ENCODE measurements at regions not wholly inside any gene's neighbourhood (a gene's known extent, or its start where the extent isn't known, plus 50 kb on each side); places are given as distances from the start of the nearest gene placed in this dataset.

DNA sequence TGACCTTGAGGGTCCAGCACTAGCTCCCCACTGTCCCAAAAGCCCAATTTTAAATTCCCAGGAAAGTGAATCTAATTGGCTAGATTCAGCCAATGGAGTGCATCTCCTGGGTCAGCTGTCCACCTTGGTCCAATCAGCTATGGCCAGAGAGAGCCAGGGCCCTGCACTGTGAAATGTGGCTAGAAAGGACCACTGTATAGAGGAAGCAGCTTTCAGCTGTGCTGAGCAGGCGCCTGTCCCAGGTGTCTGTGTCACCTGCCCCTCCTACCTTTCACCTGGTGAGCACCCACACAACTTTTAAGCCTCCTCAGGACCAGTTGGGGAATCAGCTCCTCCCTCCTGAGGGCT lies 186.2 kb downstream of the DRD1 start:
- H2AK5ac ChIP-seq (ENCODE audit: low read length) = no peak overlapping the region
- no peak overlapping the region for H3K4me2 ChIP-seq (ENCODE audit: low read length)
- no peak overlapping the region for H3K14ac ChIP-seq (ENCODE audit: low read length)
- H2AFZ ChIP-seq (ENCODE audit: insufficient read depth, low read length, poor library complexity) = no peak overlapping the region
- no peaks in the 10 kb centered on the region for H3K79me1 ChIP-seq (ENCODE audit: low read length)
- H2BK120ac ChIP-seq (ENCODE audit: insufficient read depth, low read length, poor library complexity) = no peak overlapping the region
- H3K4me3 ChIP-seq (ENCODE audit: low read depth, low read length) = no peak overlapping the region
- H3K4ac ChIP-seq (ENCODE audit: low read depth, low read length) = no peak overlapping the region
- H4K12ac ChIP-seq (ENCODE audit: low read depth, low read length) = no peak overlapping the region
- H3K9me3 ChIP-seq (ENCODE audit: insufficient read depth, low read depth, low read length) = no peaks in the 10 kb centered on the region
- H3K27me3 ChIP-seq (ENCODE audit: insufficient read depth, low read length) = no peaks in the 10 kb centered on the region
- no peak overlapping the region for H3K27ac ChIP-seq (ENCODE audit: low read depth, low read length)
- no peak overlapping the region for H3K9ac ChIP-seq (ENCODE audit: low read length)
- no peak for DNase-seq
- no peak overlapping the region for H3K23ac ChIP-seq (ENCODE audit: low read length)
- no peaks in the 10 kb centered on the region for H3K79me2 ChIP-seq (ENCODE audit: control insufficient read depth, insufficient read depth, low read length, poor library complexity)
- no peak overlapping the region for H4K8ac ChIP-seq (ENCODE audit: low read depth, low read length)
- H2BK12ac ChIP-seq (ENCODE audit: low read length) = no peak overlapping the region
- H2BK5ac ChIP-seq (ENCODE audit: low read depth, low read length, poor library complexity) = no peak overlapping the region
- H4K91ac ChIP-seq (ENCODE audit: low read depth, low read length) = no peak overlapping the region
- H3K18ac ChIP-seq (ENCODE audit: low read length) = no peak overlapping the region
- H3K4me1 ChIP-seq (ENCODE audit: control insufficient read depth in 1 of 2, insufficient read depth in 2 of 2, low read length in 2 of 2) = no peaks in the 10 kb centered on the region
- no peaks in the 10 kb centered on the region for H3K36me3 ChIP-seq (ENCODE audit: control insufficient read depth in 1 of 2, insufficient read depth in 2 of 2, low read length in 2 of 2)
- WGBS (ENCODE audit: extremely low coverage, insufficient coverage, insufficient read length) = no CpG with 5 or more reads among the region's 1 CpG

DNA sequence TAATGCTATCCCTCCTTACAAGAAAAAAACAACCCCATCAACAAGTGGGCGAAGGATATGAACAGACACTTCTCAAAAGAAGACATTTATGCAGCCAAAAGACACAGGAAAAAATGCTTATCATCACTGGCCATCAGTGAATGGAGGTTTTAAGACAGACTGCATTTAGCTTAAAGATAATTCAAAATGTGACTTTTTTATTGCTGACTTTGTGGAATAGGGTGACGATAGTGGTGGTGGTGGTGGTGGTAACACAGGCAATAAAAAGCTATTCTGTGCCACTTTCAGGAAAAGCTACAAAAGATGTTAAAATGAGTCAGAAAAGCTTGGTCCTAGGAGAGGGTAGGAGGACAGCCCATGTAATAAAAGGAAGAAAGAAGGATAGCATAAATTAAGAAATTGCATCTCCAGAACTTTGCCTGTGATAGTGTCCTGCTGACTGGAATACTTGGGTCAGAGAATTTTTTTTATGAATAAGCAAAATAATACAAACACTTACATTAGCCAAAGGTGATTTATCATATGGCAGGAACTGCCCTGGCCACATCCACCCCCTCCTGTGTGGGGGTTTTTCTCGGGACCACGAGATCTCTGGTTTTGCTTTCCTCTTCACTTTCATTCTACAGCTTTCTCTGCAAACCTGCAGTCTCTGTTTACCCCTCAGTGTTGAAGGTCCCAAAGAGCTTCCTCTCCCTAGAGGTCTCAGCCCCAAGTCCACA lies 186.7 kb downstream of the DRD1 start:
- Histone ChIP-seq H3K9me3 (ENCODE audit: insufficient read depth, low read depth, low read length) (peaks cover 2% of the 10 kb centered on the region), H2AK5ac (ENCODE audit: low read length) (no peak overlapping the region), H4K91ac (ENCODE audit: low read depth, low read length) (no peak overlapping the region), H3K27me3 (ENCODE audit: insufficient read depth, low read length) (no peaks in the 10 kb centered on the region), H2BK5ac (ENCODE audit: low read depth, low read length, poor library complexity) (no peak overlapping the region), H3K9ac (ENCODE audit: low read length) (no peak overlapping the region), H3K79me1 (ENCODE audit: low read length) (no peaks in the 10 kb centered on the region), H3K4me2 (ENCODE audit: low read length) (no peak overlapping the region), H3K27ac (ENCODE audit: low read depth, low read length) (no peak overlapping the region), H4K8ac (ENCODE audit: low read depth, low read length) (no peak overlapping the region), H3K79me2 (ENCODE audit: control insufficient read depth, insufficient read depth, low read length, poor library complexity) (no peaks in the 10 kb centered on the region), H3K4me1 (ENCODE audit: control insufficient read depth in 1 of 2, insufficient read depth in 2 of 2, low read length in 2 of 2) (no peaks in the 10 kb centered on the region), H3K23ac (ENCODE audit: low read length) (no peak overlapping the region), H2AFZ (ENCODE audit: insufficient read depth, low read length, poor library complexity) (no peak overlapping the region), H3K4ac (ENCODE audit: low read depth, low read length) (no peak overlapping the region), H4K12ac (ENCODE audit: low read depth, low read length) (no peak overlapping the region), H3K18ac (ENCODE audit: low read length) (no peak overlapping the region), H3K36me3 (ENCODE audit: control insufficient read depth in 1 of 2, insufficient read depth in 2 of 2, low read length in 2 of 2) (no peaks in the 10 kb centered on the region), H2BK12ac (ENCODE audit: low read length) (no peak overlapping the region), H3K14ac (ENCODE audit: low read length) (no peak overlapping the region), H2BK120ac (ENCODE audit: insufficient read depth, low read length, poor library complexity) (no peak overlapping the region), H3K4me3 (ENCODE audit: low read depth, low read length) (no peak overlapping the region)
- no CpG with 5 or more reads among the region's 4 CpGs for WGBS (ENCODE audit: extremely low coverage, insufficient coverage, insufficient read length)
- DNase-seq = no peak

DNA sequence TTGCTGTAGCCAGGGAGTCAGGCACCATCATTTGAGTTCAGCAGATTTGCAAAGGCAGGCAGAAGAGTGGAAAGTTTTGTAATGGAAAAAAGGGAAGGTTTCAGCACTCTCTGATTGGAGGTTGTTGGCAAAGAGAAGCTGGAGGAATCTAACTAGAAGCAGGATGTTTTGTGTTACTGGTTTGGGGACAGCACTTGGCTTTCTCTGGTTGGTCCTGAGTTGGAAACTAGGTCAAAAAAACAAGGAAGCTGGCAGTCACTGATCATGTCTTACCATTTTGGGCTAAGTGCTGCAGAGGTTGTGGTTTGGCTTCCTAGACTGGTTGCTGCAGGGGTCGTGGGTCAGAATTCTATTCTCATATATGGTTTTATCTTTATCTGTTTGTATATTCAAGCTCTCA lies 189.8 kb downstream of the DRD1 start:
- no peak overlapping the region for H2BK12ac ChIP-seq (ENCODE audit: low read length)
- no peak overlapping the region for H3K9ac ChIP-seq (ENCODE audit: low read length)
- no peaks in the 10 kb centered on the region for H3K79me1 ChIP-seq (ENCODE audit: low read length)
- no peak overlapping the region for H3K4me2 ChIP-seq (ENCODE audit: low read length)
- H3K36me3 ChIP-seq (ENCODE audit: control insufficient read depth in 1 of 2, insufficient read depth in 2 of 2, low read length in 2 of 2) = no peaks in the 10 kb centered on the region
- H3K18ac ChIP-seq (ENCODE audit: low read length) = no peak overlapping the region
- no peak overlapping the region for H4K12ac ChIP-seq (ENCODE audit: low read depth, low read length)
- H2BK120ac ChIP-seq (ENCODE audit: insufficient read depth, low read length, poor library complexity) = no peak overlapping the region
- no peak overlapping the region for H4K8ac ChIP-seq (ENCODE audit: low read depth, low read length)
- H3K27ac ChIP-seq (ENCODE audit: low read depth, low read length) = no peak overlapping the region
- H3K79me2 ChIP-seq (ENCODE audit: control insufficient read depth, insufficient read depth, low read length, poor library complexity) = no peaks in the 10 kb centered on the region
- H3K4me3 ChIP-seq (ENCODE audit: low read depth, low read length) = no peak overlapping the region
- no peaks in the 10 kb centered on the region for H3K27me3 ChIP-seq (ENCODE audit: insufficient read depth, low read length)
- DNase-seq = no peak
- H2BK5ac ChIP-seq (ENCODE audit: low read depth, low read length, poor library complexity) = no peak overlapping the region
- no peak overlapping the region for H3K23ac ChIP-seq (ENCODE audit: low read length)
- no peak overlapping the region for H2AK5ac ChIP-seq (ENCODE audit: low read length)
- no CpG with 5 or more reads among the region's 1 CpG for WGBS (ENCODE audit: extremely low coverage, insufficient coverage, insufficient read length)
- H3K4me1 ChIP-seq (ENCODE audit: control insufficient read depth in 1 of 2, insufficient read depth in 2 of 2, low read length in 2 of 2) = no peaks in the 10 kb centered on the region
- no peak overlapping the region for H3K4ac ChIP-seq (ENCODE audit: low read depth, low read length)
- no peak overlapping the region for H2AFZ ChIP-seq (ENCODE audit: insufficient read depth, low read length, poor library complexity)
- peaks cover 2% of the 10 kb centered on the region for H3K9me3 ChIP-seq (ENCODE audit: insufficient read depth, low read depth, low read length)
- H3K14ac ChIP-seq (ENCODE audit: low read length) = no peak overlapping the region
- no peak overlapping the region for H4K91ac ChIP-seq (ENCODE audit: low read depth, low read length)

DNA sequence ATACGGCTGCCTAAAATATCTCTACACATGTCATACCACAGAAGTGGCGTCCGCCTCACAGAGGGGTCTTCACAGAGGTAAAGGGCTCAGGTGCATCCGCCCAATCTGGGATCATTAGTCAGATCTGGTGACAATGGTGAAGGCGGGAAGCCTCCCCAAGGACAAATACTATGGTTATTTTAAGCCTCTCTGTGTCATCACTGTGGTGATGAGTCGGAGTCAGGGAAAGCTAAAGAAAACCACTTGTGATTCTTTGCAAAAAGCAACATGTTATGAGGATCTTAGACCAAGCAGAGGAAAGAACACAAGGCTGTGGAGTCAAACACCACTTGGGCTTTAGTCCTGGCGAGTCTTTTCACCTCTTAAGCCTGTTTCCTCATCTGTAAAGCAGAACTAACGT lies 190.4 kb downstream of the DRD1 start:
- no peak overlapping the region for H4K8ac ChIP-seq (ENCODE audit: low read depth, low read length)
- H3K18ac ChIP-seq (ENCODE audit: low read length) = no peak overlapping the region
- H3K4me2 ChIP-seq (ENCODE audit: low read length) = no peak overlapping the region
- no peak overlapping the region for H2AK5ac ChIP-seq (ENCODE audit: low read length)
- H3K79me1 ChIP-seq (ENCODE audit: low read length) = no peaks in the 10 kb centered on the region
- H3K4me1 ChIP-seq (ENCODE audit: control insufficient read depth in 1 of 2, insufficient read depth in 2 of 2, low read length in 2 of 2) = no peaks in the 10 kb centered on the region
- H4K12ac ChIP-seq (ENCODE audit: low read depth, low read length) = no peak overlapping the region
- H3K4ac ChIP-seq (ENCODE audit: low read depth, low read length) = no peak overlapping the region
- H3K23ac ChIP-seq (ENCODE audit: low read length) = no peak overlapping the region
- H3K9me3 ChIP-seq (ENCODE audit: insufficient read depth, low read depth, low read length) = peaks cover 2% of the 10 kb centered on the region
- H2BK12ac ChIP-seq (ENCODE audit: low read length) = no peak overlapping the region
- no peak for DNase-seq
- no peaks in the 10 kb centered on the region for H3K79me2 ChIP-seq (ENCODE audit: control insufficient read depth, insufficient read depth, low read length, poor library complexity)
- H3K4me3 ChIP-seq (ENCODE audit: low read depth, low read length) = no peak overlapping the region
- no peak overlapping the region for H3K27ac ChIP-seq (ENCODE audit: low read depth, low read length)
- WGBS (ENCODE audit: extremely low coverage, insufficient coverage, insufficient read length) = no CpG with 5 or more reads among the region's 8 CpGs
- no peaks in the 10 kb centered on the region for H3K27me3 ChIP-seq (ENCODE audit: insufficient read depth, low read length)
- H3K14ac ChIP-seq (ENCODE audit: low read length) = no peak overlapping the region
- H2BK120ac ChIP-seq (ENCODE audit: insufficient read depth, low read length, poor library complexity) = no peak overlapping the region
- H3K36me3 ChIP-seq (ENCODE audit: control insufficient read depth in 1 of 2, insufficient read depth in 2 of 2, low read length in 2 of 2) = no peaks in the 10 kb centered on the region
- no peak overlapping the region for H2AFZ ChIP-seq (ENCODE audit: insufficient read depth, low read length, poor library complexity)
- no peak overlapping the region for H4K91ac ChIP-seq (ENCODE audit: low read depth, low read length)
- no peak overlapping the region for H3K9ac ChIP-seq (ENCODE audit: low read length)
- H2BK5ac ChIP-seq (ENCODE audit: low read depth, low read length, poor library complexity) = no peak overlapping the region
